ENCODE measurements at regions not wholly inside any gene's neighbourhood (a gene's known extent, or its start where the extent isn't known, plus 50 kb on each side); places are given as distances from the start of the nearest gene placed in this dataset.

DNA sequence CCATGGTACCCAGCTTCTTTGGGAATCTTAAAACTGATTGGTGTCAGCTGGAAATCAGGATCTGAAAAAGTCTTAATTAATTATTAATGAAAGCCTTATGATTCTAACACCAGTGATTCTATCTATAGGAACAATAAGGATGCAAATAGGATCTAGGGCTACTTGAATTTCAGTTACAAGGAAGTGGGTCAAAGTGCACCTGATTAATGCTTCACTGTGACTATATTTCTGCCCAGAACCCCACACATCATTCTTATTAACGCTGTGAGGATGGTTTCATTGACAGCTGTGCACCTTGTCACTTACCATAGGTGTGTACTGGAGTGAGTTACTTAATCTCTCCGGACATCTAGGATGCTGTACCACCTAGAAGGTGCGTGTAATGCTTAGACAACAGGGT, 99.8 kb upstream of the ETV3 start:
- no peak for TF ChIP-seq POLR2A (IDR thresholded peaks at IDR 0.05; ENCODE audit: low read depth, low read length)
- TF ChIP-seq TAF1 (IDR thresholded peaks at IDR 0.05; ENCODE audit: borderline replicate concordance, low read depth, low read length) = no peak
- no peak for TF ChIP-seq POLR2AphosphoS5 (IDR thresholded peaks at IDR 0.05; ENCODE audit: low read depth, low read length)
- DNase-seq (ENCODE audit: insufficient read length) (no peak), FAIRE-seq (no peak)

DNA sequence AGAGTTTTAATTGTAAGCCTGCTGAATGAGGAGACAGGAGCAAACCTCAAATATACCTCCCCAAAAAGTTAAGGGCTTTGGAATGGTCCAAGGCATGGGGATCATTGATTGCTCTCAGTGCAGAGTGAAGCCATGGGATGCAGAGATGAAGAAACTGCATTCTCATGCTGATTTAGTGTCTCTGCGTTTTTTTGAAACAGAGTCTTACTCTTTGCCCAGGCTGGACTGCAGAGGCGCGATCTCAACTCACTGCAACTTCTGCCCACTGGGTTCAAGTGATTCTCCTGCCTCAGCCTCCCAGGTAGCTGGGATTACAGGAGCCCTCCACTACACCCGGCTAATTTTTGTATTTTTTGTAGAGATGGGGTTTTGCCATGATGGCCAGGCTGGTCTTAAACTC, 99.3 kb upstream of the ETV3 start:
- no peak for FAIRE-seq
- TF ChIP-seq TAF1 (IDR thresholded peaks at IDR 0.05; ENCODE audit: borderline replicate concordance, low read depth, low read length) (no peak), POLR2A (IDR thresholded peaks at IDR 0.05; ENCODE audit: low read depth, low read length) (no peak), POLR2AphosphoS5 (IDR thresholded peaks at IDR 0.05; ENCODE audit: low read depth, low read length) (no peak)
- DNase-seq (ENCODE audit: insufficient read length) = no peak

DNA sequence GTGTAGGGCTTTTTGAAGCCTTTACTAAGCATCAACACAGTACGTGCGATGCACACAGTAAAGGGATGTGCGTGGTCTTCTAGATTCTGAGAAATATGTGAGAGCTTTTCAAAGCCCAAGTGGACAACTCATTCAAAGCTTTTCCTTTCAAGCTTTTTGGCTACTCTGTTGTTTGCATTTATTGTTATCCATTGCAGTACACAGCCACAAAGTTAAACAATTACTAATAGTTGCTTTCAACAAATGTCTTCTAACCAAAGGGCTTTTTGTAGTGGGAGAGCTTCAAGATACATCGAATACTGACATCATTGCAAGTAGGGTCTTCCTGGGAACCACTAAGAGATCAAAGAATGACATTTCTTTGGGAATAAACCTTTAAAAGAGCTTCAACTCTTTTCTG, 97.9 kb upstream of the ETV3 start:
- no peak for FAIRE-seq
- no peak for DNase-seq (ENCODE audit: insufficient read length)
- no peak for TF ChIP-seq TAF1 (IDR thresholded peaks at IDR 0.05; ENCODE audit: borderline replicate concordance, low read depth, low read length)
- no peak for TF ChIP-seq POLR2A (IDR thresholded peaks at IDR 0.05; ENCODE audit: low read depth, low read length)
- no peak for TF ChIP-seq POLR2AphosphoS5 (IDR thresholded peaks at IDR 0.05; ENCODE audit: low read depth, low read length)

DNA sequence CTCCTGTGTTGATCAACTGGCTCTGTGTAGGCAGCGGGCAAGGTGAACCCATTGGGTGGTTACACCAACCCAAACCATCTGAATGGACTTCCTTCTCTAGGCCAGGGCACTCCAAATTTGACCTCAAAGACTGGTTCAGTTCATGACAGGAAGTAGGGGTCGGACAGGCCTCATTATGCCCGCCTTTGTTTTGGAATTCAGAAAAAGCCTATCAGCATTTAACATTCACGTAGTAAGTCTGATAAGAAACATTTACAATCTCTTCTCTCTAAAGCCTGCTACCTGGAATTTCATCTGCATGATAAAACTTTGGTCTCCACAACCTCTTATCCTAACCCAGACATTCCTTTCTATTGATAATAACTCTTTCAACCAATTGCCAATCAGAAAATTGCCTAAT, 97.1 kb upstream of the ETV3 start:
- FAIRE-seq = no peak
- no peak for DNase-seq (ENCODE audit: insufficient read length)
- no peak for TF ChIP-seq POLR2AphosphoS5 (IDR thresholded peaks at IDR 0.05; ENCODE audit: low read depth, low read length)
- TF ChIP-seq POLR2A (IDR thresholded peaks at IDR 0.05; ENCODE audit: low read depth, low read length) = no peak
- TF ChIP-seq TAF1 (IDR thresholded peaks at IDR 0.05; ENCODE audit: borderline replicate concordance, low read depth, low read length) = no peak

DNA sequence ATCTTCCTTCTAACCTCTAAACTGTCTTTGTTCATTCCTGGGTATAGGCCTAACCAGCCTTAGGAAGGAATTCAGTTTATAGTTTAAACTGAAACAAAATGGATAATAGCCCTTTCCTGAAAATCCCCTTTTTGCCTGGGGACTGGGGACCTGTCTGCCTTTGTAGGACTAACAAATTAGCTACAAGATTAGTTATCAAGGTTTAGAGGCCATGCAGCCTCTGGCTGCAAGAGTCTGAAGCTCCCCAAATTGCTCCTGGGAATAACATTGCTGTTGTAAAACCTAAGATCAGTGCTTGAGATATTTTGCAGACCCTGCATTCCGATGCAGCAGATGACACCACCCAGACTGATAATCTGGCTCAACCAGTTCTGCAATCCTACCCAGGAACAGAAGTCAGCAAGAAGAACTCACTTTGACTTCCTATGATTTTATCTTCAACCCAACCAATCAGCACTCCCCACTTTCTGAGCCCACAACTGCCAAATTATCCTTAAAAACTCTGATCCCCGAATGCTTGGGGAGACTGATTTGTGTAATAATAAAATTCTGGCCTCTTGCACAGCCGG, 96.6 kb upstream of the ETV3 start:
- DNase-seq (ENCODE audit: insufficient read length) (no peak), FAIRE-seq (no peak)
- TF ChIP-seq TAF1 (IDR thresholded peaks at IDR 0.05; ENCODE audit: borderline replicate concordance, low read depth, low read length) (no peak), POLR2AphosphoS5 (IDR thresholded peaks at IDR 0.05; ENCODE audit: low read depth, low read length) (no peak), POLR2A (IDR thresholded peaks at IDR 0.05; ENCODE audit: low read depth, low read length) (no peak)

DNA sequence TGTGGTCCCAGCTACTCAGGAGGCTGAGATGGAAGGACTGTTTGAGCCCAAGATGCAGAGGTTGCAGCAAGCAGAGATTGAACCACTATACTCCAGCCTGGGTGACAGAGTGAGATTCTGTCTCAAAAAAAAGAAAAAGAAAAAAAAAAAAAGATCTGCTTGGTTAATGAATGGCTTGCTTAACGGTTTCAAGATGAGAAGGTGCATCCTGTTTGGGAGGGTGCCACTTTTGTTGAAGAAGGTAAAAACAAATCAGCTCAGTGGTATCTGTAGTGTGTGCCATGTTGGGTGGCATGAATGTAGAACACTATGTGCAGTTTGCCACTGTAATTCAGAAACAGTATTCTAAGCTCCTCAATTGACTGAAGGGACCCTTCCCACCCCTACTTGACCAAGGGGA, 94.9 kb upstream of the ETV3 start:
- no peak for TF ChIP-seq TAF1 (IDR thresholded peaks at IDR 0.05; ENCODE audit: borderline replicate concordance, low read depth, low read length)
- TF ChIP-seq POLR2A (IDR thresholded peaks at IDR 0.05; ENCODE audit: low read depth, low read length) = no peak
- TF ChIP-seq POLR2AphosphoS5 (IDR thresholded peaks at IDR 0.05; ENCODE audit: low read depth, low read length) = no peak
- FAIRE-seq (no peak), DNase-seq (ENCODE audit: insufficient read length) (no peak)

DNA sequence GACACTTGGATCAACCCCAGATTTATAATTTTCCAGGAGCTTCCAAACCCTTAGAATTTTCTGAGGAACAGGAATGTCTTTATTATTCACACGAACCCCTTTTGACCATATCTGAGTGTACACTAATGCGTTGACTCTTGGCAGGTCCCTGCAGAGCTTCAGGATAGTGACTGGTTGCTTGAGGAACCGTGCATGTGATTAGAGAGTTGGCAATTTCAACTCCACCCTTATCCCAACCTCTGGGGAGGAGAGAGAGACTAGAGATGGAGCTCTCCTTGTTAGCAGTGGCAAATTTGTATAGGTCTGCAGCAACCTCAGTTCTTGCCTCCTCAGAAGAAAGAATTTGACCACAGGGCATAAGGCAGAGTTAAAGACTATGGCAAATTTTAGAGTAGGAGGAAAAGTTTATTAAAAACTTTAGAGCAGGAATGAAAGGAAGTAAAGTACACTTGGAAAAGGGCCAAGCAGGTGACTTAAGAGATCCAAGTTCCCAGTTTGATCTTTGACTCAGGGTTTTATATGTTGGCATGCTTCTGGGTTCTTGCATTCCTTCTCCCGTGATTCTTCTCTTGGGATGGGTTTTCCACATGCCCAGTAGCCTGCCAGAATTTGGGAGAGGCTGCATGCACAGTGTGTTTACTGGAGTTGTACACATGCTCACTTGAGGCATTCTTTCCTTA, 93.8 kb upstream of the ETV3 start:
- DNase-seq (ENCODE audit: insufficient read length) (no peak), FAIRE-seq (no peak)
- TF ChIP-seq POLR2A (IDR thresholded peaks at IDR 0.05; ENCODE audit: low read depth, low read length) (no peak), TAF1 (IDR thresholded peaks at IDR 0.05; ENCODE audit: borderline replicate concordance, low read depth, low read length) (no peak), POLR2AphosphoS5 (IDR thresholded peaks at IDR 0.05; ENCODE audit: low read depth, low read length) (no peak)

DNA sequence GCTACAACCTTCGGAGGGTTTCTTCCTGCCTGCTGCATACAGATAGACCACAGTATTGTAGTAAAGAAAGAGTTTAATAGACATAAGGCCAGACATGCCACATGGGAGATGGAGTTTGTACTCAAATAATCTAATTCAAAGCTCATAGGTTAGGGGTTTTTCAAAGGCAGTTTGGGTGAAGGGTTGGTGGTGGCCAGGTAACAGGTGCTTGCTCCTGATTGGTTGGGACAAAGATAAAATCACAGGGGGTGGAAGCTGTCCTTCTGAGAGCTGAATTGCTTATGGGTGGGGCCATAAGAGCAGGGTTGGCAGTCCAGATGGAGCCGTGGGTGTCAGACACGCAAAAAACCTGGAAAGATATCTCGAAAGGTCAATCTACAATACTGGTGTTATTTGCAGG, 92.3 kb upstream of the ETV3 start:
- DNase-seq (ENCODE audit: insufficient read length) (no peak), FAIRE-seq (no peak)
- TF ChIP-seq TAF1 (IDR thresholded peaks at IDR 0.05; ENCODE audit: borderline replicate concordance, low read depth, low read length) (no peak), POLR2AphosphoS5 (IDR thresholded peaks at IDR 0.05; ENCODE audit: low read depth, low read length) (no peak), POLR2A (IDR thresholded peaks at IDR 0.05; ENCODE audit: low read depth, low read length) (no peak)

DNA sequence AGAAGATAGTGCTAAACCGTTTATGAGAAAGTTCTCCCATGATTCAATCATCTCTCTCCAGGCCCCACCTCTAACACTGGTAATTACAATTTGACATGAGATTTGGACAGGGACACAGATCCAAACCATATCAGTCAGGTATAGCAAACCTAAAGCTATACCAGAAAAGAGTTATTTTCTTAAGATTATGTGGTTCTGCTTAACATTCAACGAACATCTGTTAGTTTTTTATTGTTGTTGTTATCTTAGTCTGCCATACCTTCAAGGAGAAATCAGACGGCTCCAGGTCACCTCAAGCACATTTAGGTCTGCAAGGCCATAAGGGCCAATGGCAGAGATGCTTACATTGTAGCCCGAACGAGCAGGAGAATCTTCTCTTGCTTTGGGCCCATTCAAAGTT, 89.5 kb upstream of the ETV3 start:
- no peak for DNase-seq (ENCODE audit: insufficient read length)
- no peak for FAIRE-seq
- TF ChIP-seq POLR2AphosphoS5 (IDR thresholded peaks at IDR 0.05; ENCODE audit: low read depth, low read length) (no peak), POLR2A (IDR thresholded peaks at IDR 0.05; ENCODE audit: low read depth, low read length) (no peak), TAF1 (IDR thresholded peaks at IDR 0.05; ENCODE audit: borderline replicate concordance, low read depth, low read length) (no peak)

DNA sequence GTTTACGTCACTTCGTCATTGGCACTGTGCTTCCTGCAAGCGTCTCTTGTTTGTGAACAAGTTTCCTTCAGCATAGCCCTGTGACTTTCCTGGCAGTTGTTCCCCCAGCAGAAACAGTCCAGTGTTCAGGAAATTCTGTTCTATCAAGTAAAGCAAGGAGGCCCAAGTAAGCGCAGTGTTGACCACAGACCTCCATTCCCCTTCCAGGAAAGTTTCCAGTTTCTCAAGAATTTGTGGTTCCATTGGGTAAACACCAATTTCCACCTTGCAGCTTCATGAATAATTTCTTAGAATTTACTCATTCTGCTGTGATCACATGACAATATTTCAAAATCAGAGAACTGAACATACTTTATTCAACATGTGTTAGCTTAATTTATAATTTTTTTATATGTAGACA, 88.5 kb upstream of the ETV3 start:
- TF ChIP-seq POLR2AphosphoS5 (IDR thresholded peaks at IDR 0.05; ENCODE audit: low read depth, low read length) (no peak), POLR2A (IDR thresholded peaks at IDR 0.05; ENCODE audit: low read depth, low read length) (no peak), TAF1 (IDR thresholded peaks at IDR 0.05; ENCODE audit: borderline replicate concordance, low read depth, low read length) (no peak)
- DNase-seq (ENCODE audit: insufficient read length) (no peak), FAIRE-seq (no peak)

DNA sequence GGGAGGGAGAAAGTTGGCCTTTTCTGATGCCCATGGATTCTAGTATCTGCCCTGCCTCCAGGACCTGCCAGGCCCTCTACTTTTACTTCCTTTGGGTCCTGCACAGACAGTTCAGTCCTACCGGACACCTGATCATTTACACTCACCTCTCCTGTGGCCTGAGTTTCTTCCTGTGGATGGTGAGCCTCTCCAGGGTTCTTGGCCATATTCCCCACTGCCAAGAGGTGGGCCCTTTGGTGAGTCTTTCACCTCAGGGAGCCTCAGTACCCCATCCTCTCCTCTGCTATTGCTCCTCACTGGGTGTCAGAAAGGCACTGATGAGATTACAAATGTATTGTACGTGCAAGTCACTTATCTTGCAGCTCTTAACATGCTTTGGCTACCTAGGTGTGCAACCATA, 81.4 kb upstream of the ETV3 start:
- TF ChIP-seq POLR2AphosphoS5 (IDR thresholded peaks at IDR 0.05; ENCODE audit: low read depth, low read length) (no peak), POLR2A (IDR thresholded peaks at IDR 0.05; ENCODE audit: low read depth, low read length) (no peak), TAF1 (IDR thresholded peaks at IDR 0.05; ENCODE audit: borderline replicate concordance, low read depth, low read length) (no peak)
- DNase-seq (ENCODE audit: insufficient read length) = no peak
- no peak for FAIRE-seq

DNA sequence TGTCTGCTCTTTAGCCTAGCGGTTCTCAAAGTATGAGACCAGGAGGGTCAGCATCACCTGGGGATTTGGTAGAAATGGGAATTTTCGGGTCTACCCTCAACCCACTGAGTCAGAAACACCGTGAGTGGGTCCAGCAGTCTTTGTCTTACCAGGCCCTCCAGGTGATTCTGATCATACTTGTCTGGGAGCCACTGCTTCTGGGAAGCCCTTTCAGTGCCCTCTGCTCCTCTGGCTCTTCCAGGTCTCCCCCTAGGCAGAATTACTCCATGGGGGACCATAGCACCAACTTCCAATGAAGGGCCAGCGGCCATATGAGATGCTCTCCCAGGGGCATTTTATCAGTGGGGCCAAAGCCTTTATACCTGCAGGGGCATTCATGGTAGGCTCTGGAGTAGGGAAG, 81.0 kb upstream of the ETV3 start:
- TF ChIP-seq POLR2AphosphoS5 (IDR thresholded peaks at IDR 0.05; ENCODE audit: low read depth, low read length) (no peak), POLR2A (IDR thresholded peaks at IDR 0.05; ENCODE audit: low read depth, low read length) (no peak), TAF1 (IDR thresholded peaks at IDR 0.05; ENCODE audit: borderline replicate concordance, low read depth, low read length) (no peak)
- FAIRE-seq = no peak
- no peak for DNase-seq (ENCODE audit: insufficient read length)

Measured in GM12892 (cell line).